Hepatocyte (in vitro differentiated cells): ENCODE measurements at regions not wholly inside any gene's neighbourhood (a gene's known extent, or its start where the extent isn't known, plus 50 kb on each side); places are given as distances from the start of the nearest gene placed in this dataset.

Experiments
- DNase-seq: peaks from one replicate; pipeline ENCODE4 v3.0.0-alpha.2; 2016; ENCODE audit warnings: low spot score
- H2AFZ ChIP-seq: fragments of 200-600 bp; sonication (generic); 2 replicates; pipeline ENCODE4 v1.6.0; 2016; ENCODE audit warnings: antibody characterized with exemption, mild to moderate bottlenecking
- H3K27ac ChIP-seq: fragments of 200-600 bp; sonication (generic); 2 replicates; pipeline ENCODE4 v1.5.1; 2016; ENCODE audit warnings: mild to moderate bottlenecking
- H3K27me3 ChIP-seq: fragments of 200-600 bp; sonication (generic); 2 replicates; pipeline ENCODE4 v1.6.1; 2016
- H3K36me3 ChIP-seq: fragments of 200-600 bp; sonication (generic); replicated peaks from 2 replicates; pipeline ENCODE4 v1.5.1; 2016; ENCODE audit warnings: low read depth; ENCODE audit not compliant: insufficient read depth
- H3K4me1 ChIP-seq: fragments of 200-600 bp; sonication (generic); 2 replicates; pipeline ENCODE4 v1.5.1; 2016; ENCODE audit warnings: mild to moderate bottlenecking, moderate library complexity; ENCODE audit not compliant: insufficient read depth
- H3K4me2 ChIP-seq: fragments of 200-600 bp; sonication (generic); 2 replicates; pipeline ENCODE4 v1.6.0; 2016
- H3K4me3 ChIP-seq: fragments of 200-600 bp; sonication (generic); 2 replicates; pipeline ENCODE4 v1.5.1; 2016; ENCODE audit warnings: mild to moderate bottlenecking
- H3K79me2 ChIP-seq: fragments of 200-600 bp; sonication (generic); 2 replicates; pipeline ENCODE4 v1.6.0; 2017; ENCODE audit warnings: mild to moderate bottlenecking
- H3K9me2 ChIP-seq: fragments of 200-600 bp; sonication (generic); replicated peaks from 2 replicates; pipeline ENCODE4 v1.6.0; 2017; ENCODE audit warnings: mild to moderate bottlenecking; ENCODE audit not compliant: insufficient read depth
- H3K9me3 ChIP-seq: fragments of 200-600 bp; sonication (generic); 2 replicates; pipeline ENCODE4 v1.5.1; 2016; ENCODE audit warnings: low read depth, mild to moderate bottlenecking
- H4K20me1 ChIP-seq: fragments of 200-600 bp; sonication (generic); 2 replicates; pipeline ENCODE4 v1.6.0; 2016; ENCODE audit warnings: mild to moderate bottlenecking; ENCODE audit not compliant: insufficient read depth, poor library complexity, severe bottlenecking
- EZH2 ChIP-seq: fragments of 200-600 bp; sonication (generic); IDR thresholded peaks from 2 replicates; pipeline ENCODE4 v1.6.1; 2016; ENCODE audit warnings: antibody characterized with exemption, mild to moderate bottlenecking, borderline replicate concordance
- EZH2phosphoT487 ChIP-seq: fragments of 200-600 bp; sonication (generic); IDR thresholded peaks from one replicate; pipeline ENCODE4 v1.6.1; 2018; ENCODE audit warnings: antibody characterized with exemption, mild to moderate bottlenecking, low read depth, moderate library complexity; ENCODE audit not compliant: unreplicated experiment, severe bottlenecking
- WGBS: methylation state at CpG from one replicate; pipeline ENCODE4 v1.1.6; 2016; ENCODE audit warnings: low lambda C conversion rate; ENCODE audit errors: missing lambda C conversion rate; 5-methylcytosine and 5-hydroxymethylcytosine counted together
- TF ChIP-seq, protein P1 (sequence below): fragments of 200-600 bp; sonication (generic); IDR thresholded peaks from 2 replicates; pipeline ENCODE4 v1.5.1; 2016; ENCODE audit warnings: antibody characterized with exemption, mild to moderate bottlenecking; ENCODE audit not compliant: poor library complexity

DNA sequence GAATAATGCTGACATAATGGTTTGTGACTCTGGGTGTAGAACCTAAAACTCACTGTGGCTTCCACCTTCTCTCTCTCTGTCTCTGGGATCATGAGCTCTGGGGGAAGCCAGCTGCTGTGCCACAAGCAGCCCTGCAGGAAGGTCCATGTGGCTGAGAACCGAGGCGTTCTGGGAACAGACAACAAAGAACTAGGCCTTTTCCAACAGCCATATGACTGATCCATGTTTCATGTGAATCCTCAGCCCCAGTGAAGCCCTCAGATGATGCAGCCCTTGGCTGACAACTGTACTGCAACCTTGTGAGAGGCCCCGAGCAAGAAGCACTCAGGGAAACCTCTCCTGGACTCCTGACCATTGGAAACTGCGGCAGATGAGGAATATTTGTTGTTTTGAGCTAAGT is 56.6 kb downstream of the HLA-G start:
- Histone ChIP-seq H3K4me3 (no peak overlapping the region), H3K79me2 (no peaks in the 10 kb centered on the region), H3K4me1 (peaks cover 3% of the 10 kb centered on the region), H3K9me3 (no peaks in the 10 kb centered on the region), H3K9me2 (no peaks in the 10 kb centered on the region), H2AFZ (no peak overlapping the region), H3K27ac (no peak overlapping the region), H4K20me1 (no peaks in the 10 kb centered on the region), H3K36me3 (no peaks in the 10 kb centered on the region), H3K4me2 (no peak overlapping the region), H3K27me3 (peaks cover 8% of the 10 kb centered on the region)
- 57% methylated on average over 4 of the region's 4 CpGs for WGBS
- TF ChIP-seq, protein P1, sequence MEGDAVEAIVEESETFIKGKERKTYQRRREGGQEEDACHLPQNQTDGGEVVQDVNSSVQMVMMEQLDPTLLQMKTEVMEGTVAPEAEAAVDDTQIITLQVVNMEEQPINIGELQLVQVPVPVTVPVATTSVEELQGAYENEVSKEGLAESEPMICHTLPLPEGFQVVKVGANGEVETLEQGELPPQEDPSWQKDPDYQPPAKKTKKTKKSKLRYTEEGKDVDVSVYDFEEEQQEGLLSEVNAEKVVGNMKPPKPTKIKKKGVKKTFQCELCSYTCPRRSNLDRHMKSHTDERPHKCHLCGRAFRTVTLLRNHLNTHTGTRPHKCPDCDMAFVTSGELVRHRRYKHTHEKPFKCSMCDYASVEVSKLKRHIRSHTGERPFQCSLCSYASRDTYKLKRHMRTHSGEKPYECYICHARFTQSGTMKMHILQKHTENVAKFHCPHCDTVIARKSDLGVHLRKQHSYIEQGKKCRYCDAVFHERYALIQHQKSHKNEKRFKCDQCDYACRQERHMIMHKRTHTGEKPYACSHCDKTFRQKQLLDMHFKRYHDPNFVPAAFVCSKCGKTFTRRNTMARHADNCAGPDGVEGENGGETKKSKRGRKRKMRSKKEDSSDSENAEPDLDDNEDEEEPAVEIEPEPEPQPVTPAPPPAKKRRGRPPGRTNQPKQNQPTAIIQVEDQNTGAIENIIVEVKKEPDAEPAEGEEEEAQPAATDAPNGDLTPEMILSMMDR: no peak
- TF ChIP-seq EZH2 (no peak), EZH2phosphoT487 (no peak)
- DNase-seq: no peak

DNA sequence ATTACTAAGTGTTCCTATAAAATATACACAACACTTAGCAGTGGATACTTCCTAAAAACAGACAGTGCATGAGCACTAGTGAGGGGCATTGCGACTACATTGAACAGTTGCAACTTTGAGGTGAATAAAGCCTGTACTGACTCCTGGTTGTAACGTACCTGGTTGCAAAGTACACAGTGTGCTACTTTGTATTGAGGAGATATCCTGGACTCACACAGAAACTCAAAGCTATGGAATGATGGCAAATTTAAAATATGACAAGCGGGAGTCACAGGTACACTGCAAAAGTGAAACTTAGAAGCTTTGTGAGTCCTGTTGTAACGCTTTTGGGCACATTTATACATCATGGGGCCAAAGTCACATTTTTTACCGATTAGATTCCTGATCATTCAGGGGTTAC is 55.6 kb upstream of the HLA-A start:
- H2AFZ ChIP-seq: no peak overlapping the region
- H3K79me2 ChIP-seq: no peaks in the 10 kb centered on the region
- 88% methylated on average over 5 of the region's 5 CpGs for WGBS
- H3K9me3 ChIP-seq: no peaks in the 10 kb centered on the region
- DNase-seq: no peak
- peaks cover 8% of the 10 kb centered on the region for H3K27me3 ChIP-seq
- peak overlapping the region; percentile 94 for H3K4me2 ChIP-seq
- H3K36me3 ChIP-seq: no peaks in the 10 kb centered on the region
- H3K4me3 ChIP-seq: no peak overlapping the region
- H4K20me1 ChIP-seq: no peaks in the 10 kb centered on the region
- TF ChIP-seq EZH2 (no peak), EZH2phosphoT487 (no peak)
- peaks cover 3% of the 10 kb centered on the region for H3K4me1 ChIP-seq
- no peaks in the 10 kb centered on the region for H3K9me2 ChIP-seq
- H3K27ac ChIP-seq: peak overlapping the region; percentile 91

DNA sequence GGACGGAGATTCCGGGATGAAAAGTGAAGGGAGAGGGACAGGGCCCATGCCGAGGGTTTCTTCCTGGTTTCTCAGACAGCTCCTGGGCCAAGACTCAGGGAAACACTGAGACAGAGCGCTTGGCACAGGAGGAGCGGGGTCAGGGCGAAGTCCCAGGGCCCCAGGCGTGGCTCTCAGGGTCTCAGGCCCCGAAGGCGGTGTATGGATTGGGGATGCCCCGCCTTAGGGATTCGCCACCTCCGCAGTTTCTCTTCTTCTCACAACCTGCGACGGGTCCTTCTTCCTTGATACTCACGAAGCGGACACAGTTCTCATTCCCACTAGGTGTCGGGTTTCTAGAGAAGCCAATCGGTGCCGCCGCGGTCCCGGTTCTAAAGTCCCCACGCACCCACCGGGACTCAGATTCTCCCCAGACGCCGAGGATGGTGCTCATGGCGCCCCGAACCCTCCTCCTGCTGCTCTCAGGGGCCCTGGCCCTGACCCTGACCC is 55.0 kb upstream of the HLA-A start:
- H3K27me3 ChIP-seq: peaks cover 8% of the 10 kb centered on the region
- H3K9me2 ChIP-seq: no peaks in the 10 kb centered on the region
- 13% methylated on average over 27 of the region's 28 CpGs for WGBS
- peak overlapping the region; percentile 91 for H3K27ac ChIP-seq
- peak overlapping the region; percentile 90 for H2AFZ ChIP-seq
- H3K9me3 ChIP-seq: no peaks in the 10 kb centered on the region
- no peaks in the 10 kb centered on the region for H3K79me2 ChIP-seq
- TF ChIP-seq EZH2: no peak
- H3K4me2 ChIP-seq: peak overlapping the region; percentile 94
- no peaks in the 10 kb centered on the region for H4K20me1 ChIP-seq
- peaks cover 3% of the 10 kb centered on the region for H3K4me1 ChIP-seq
- peak; percentile 58 for DNase-seq
- H3K4me3 ChIP-seq: peak overlapping the region; percentile 79
- no peaks in the 10 kb centered on the region for H3K36me3 ChIP-seq

DNA sequence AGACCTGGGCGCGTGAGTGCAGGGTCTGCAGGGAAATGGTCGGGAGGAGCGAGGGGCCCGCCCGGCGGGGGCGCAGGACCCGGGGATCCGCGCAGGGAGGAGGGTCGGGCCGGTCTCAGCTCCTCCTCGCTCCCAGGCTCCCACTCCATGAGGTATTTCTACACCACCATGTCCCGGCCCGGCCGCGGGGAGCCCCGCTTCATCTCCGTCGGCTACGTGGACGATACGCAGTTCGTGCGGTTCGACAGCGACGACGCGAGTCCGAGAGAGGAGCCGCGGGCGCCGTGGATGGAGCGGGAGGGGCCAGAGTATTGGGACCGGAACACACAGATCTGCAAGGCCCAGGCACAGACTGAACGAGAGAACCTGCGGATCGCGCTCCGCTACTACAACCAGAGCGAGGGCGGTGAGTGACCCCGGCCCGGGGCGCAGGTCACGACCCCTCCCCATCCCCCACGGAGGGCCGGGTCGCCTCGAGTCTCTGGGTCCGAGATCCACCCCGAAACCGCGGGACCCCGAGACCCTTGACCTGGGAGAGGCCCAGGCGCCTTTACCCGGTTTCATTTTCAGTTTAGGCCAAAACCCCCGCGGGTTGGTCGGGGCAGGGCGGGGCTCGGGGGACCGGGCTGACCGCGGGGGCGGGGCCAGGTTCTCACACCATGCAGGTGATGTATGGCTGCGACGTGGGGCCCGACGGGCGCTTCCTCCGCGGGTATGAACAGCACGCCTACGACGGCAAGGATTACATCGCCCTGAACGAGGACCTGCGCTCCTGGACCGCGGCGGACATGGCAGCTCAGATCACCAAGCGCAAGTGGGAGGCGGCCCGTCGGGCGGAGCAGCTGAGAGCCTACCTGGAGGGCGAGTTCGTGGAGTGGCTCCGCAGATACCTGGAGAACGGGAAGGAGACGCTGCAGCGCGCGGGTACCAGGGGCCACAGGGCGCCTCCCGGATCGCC is 54.2 kb upstream of the HLA-A start:
- 8% methylated on average over 86 of the region's 101 CpGs for whole genome bisulfite sequencing
- Histone ChIP-seq H3K4me2 (peak overlapping the region; percentile 94), H3K27ac (peak overlapping the region; percentile 91), H2AFZ (peak overlapping the region; percentile 90), H3K4me1 (peaks cover 3% of the 10 kb centered on the region), H3K4me3 (peak overlapping the region; percentile 79), H3K9me2 (no peaks in the 10 kb centered on the region), H4K20me1 (no peaks in the 10 kb centered on the region), H3K36me3 (no peaks in the 10 kb centered on the region), H3K79me2 (no peaks in the 10 kb centered on the region), H3K27me3 (peaks cover 8% of the 10 kb centered on the region), H3K9me3 (no peaks in the 10 kb centered on the region)
- peak; percentile 89 for DNase-seq
- TF ChIP-seq EZH2 (no peak), EZH2phosphoT487 (no peak)
- TF ChIP-seq, protein P1: no peak
